ENCODE measurements at regions not wholly inside any gene's neighbourhood (a gene's known extent, or its start where the extent isn't known, plus 50 kb on each side); places are given as distances from the start of the nearest gene placed in this dataset.
"Not testable (repeated sequence)": the region's sequence is repeated elsewhere in the genome, so short reads cannot be mapped to it uniquely, and the experiment has no call there.

DNA sequence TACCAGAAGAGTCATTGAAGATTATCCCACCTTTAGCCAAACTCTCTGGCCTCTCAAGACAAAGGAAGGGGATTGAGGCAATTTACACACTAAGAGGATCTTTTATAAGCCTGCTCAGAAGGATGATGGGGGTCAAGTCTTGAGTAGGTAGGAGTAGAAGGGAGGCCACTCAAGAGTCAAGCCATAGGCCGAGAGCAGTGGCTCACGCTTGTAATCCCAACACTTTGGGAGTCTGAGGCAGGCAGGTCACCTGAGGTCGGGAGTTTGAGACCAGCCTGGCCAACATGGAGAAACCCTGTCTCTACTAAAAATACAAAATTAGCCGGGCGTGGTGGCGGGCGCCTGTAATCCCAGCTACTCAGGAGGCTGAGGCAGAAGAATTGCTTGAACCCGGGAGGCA, 58.0 kb upstream of the SOX13 start:
- TF ChIP-seq CTCF, POLR2A (IDR thresholded peaks at IDR 0.05): not testable (repeated sequence)
